ENCODE measurements at regions not wholly inside any gene's neighbourhood (a gene's known extent, or its start where the extent isn't known, plus 50 kb on each side); places are given as distances from the start of the nearest gene placed in this dataset.

DNA sequence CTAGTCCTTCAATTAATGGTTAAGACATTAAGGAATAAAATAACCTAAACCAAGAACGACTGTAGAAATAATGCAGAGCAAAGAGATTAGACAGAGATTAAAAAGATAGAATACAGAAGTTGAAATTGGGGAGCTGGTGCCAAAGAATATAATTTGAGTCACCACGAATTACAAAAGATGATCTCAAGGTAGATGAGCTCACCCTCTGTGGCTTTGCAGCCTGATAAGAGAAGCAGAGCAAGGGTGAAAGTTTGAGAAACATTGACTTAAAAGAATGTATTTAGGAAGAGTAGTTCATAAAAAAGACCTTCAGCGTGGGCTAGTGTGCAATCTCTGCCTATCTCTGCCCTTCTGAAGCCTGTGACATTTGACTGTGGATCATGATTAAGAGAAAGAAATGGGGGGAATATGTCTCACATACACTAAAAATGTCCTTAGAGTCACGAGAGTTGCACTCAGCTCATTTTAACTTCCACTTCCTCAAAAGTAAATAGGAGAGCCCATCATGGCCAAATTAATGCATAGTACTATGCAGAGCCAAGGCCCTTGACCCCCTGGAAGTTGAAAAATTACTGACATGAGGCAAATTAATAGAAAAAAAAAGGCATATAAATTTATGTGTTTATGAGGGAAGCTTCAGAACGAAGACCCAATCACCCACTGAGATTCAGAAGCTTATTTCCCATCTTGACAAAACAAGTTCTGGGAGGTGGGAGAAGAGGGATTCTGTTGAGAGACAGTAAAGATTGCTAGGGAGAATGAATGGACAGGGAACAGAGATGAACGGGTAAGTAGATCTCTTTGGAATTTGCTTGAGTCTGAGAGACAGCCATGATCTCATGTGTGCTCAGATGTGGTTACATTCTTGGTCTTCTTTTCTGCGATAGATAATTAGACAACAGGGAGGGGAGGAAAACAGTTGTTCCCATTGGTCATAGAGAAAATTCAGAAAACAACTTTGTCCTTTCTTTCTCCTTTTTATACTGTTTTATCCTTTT lies 395.4 kb upstream of the LRRC7 start:
- no peak for DNase-seq

GRCh38 chr1:69175053-69175452 lies 392.7 kb upstream of the LRRC7 start:
- no peak for DNase-seq

GRCh38 chr1:69180358-69180757 lies 387.4 kb upstream of the LRRC7 start:
- no peak for DNase-seq

DNA sequence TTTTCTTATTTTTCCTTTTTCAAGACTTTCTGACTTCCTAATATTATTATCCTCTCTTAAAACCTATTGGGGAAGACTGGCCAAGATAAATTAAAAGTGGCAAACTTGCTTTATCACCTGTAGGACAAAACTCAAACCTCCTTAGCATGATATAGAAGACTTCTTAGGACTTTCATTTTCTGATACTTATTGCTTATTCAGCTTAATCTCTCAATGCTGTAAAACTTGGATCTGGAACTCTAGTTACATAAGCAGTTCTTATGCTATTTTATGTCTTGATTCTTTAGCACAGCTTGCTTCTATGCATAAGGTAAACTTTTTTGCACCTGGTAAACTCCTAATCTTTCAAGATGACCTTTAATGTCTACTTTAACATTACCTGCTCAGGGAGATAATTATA lies 382.3 kb upstream of the LRRC7 start:
- DNase-seq, result no peak

DNA sequence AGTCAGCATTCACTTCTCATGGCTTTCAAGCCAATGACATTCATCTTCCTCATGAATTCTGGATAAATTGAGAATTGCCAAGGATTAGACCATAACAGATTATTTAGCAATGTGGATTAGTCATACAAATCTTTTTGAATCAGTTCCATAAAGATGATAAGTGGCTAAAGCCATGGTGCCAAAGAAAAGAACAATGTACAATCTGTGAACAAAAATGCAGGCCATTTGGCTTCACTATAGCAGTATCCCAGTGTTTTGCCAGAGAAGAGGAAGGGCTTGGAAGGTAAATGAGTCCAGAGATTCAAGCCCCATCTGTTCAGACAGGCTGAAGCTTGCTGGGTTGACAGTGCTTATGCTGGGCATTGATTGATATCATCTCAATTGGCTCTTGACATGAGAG lies 376.4 kb upstream of the LRRC7 start:
- DNase-seq, result no peak

GRCh38 chr1:69195136-69195535 lies 372.6 kb upstream of the LRRC7 start:
- no peak for DNase-seq

DNA sequence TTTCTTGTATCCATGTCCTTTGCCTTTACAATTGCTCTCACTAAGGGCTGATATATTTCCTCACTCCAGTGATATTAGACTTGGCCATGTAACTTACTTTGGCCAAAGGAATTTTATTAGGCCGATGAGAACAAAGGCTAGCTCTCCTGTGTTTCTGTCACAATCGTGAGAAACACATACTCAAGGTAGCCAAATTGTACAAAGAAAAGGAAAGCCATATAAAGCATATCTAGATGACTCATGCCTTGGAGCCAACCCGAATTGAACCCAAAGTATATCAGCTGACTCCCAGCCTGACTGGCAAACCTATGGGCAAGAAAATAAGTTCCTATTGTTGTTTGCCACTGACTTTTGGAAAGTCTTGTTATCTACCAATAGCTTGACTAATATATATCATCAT lies 371.7 kb upstream of the LRRC7 start:
- DNase-seq, result no peak

GRCh38 chr1:69197816-69198215 lies 369.9 kb upstream of the LRRC7 start:
- DNase-seq, result no peak

GRCh38 chr1:69201716-69202115 lies 366.0 kb upstream of the LRRC7 start:
- no peak for DNase-seq

DNA sequence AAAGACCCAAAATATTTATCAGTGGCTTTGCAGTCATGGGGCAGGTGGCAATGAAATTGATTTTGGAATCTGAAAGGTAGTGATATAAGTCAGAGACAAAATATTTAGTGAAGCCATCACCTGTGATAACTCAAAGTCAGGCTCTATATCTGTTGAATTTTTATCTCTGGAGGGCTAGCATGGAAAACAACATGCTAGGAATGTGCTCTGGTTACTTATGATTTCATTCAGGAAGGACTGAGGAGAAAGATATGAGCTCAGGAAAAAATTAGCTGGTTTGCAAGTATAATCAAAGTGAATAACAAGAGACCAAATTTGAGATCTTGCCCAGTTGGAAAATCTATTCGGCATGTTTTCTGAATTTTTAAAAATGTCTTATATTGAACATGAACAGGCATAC lies 364.6 kb upstream of the LRRC7 start:
- DNase-seq, result no peak

GRCh38 chr1:69213644-69214043 lies 354.1 kb upstream of the LRRC7 start:
- DNase-seq, result no peak

- DNase-seq, result no peak
These were observed 351.8 kb upstream of the LRRC7 start for GRCh38 chr1:69215883-69216282.

- DNase-seq, result no peak
These were observed 347.1 kb upstream of the LRRC7 start for GRCh38 chr1:69220672-69221071.

DNA sequence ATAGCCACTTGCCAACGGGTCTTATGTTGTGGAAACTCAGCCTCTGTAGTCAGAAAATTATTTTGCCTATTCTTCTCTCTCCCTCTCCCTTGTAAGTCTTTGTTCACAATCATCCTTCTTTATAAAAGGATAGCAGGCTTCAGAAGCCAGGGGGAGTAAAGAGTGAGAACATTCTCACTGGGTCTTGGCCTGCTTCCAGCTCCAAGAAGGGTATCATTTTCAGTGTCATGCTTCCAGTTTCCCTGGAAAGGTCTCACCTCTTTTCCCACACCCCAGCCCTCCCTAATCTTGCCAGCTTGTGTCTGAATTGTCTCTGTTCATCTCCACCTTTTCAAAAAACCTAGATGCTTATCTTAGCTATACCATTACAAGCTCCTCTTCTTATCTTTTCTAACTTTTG lies 346.2 kb upstream of the LRRC7 start:
- no peak for DNase-seq

- DNase-seq, result no peak
These were observed 344.6 kb upstream of the LRRC7 start for GRCh38 chr1:69223156-69223555.

GRCh38 chr1:69228501-69228900 lies 339.2 kb upstream of the LRRC7 start:
- no peak for DNase-seq

DNA sequence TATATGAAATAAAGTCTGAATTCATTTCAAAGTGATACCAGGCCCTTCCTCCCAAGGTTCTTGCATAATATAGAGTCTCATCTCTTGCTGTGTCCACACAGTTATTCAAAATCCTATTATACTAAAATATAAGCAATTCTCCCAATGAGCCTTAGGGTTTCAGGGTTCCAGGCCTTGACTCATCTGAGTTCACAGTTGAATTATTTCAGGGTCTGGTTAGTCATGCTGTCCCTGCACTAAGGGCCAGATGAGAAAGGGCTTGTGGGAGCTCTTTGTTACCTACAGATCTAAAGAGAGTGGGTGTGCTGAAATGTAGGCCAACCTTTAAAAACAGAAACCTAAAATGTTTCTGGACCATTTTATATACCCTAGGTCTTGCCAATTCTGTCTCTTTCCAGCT lies 337.5 kb upstream of the LRRC7 start:
- no peak for DNase-seq

DNA sequence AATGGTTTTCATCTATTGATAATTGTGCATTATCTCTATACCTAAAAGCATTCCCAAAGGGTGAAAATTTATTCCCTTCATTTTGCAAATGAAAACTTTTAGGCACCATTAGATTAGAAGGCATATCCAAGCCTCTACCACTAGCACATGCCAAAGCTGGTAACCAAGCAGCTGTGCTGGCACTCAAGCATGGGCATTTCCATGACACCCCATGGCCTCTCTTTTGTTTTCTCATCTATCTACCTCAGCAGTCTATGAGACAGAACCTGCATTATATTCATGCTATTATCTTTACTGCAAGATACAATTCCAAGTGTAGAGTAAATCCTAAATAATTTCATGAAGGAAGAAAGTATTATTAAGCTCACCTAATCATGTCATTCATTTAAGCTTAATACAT lies 334.3 kb upstream of the LRRC7 start:
- no peak for DNase-seq

GRCh38 chr1:69244211-69244610 lies 323.5 kb upstream of the LRRC7 start:
- DNase-seq, result no peak

- no peak for DNase-seq
These were observed 321.6 kb upstream of the LRRC7 start for GRCh38 chr1:69246109-69246508.

GRCh38 chr1:69246710-69247109 lies 321.0 kb upstream of the LRRC7 start:
- no peak for DNase-seq

DNA sequence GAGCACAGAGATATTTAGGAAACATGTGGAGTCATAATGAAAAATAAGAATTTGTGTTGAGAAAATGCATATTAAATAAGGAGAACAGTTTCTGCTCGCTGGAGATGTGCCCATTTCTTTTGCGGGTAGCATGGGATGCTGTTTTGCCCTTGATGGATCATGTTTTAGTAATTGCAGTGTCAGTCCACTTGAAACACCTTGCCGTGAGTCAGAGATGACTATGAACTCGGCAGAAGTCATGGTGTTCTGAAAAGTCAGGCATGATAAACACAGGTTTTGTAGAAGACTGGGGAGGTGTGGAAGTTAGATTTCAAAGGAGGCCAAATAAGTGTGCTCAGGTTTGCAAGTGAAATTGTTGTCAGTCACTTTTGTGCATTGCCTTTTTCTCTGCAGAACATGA lies 315.0 kb upstream of the LRRC7 start:
- no peak for DNase-seq

- DNase-seq, result no peak
These were observed 311.7 kb upstream of the LRRC7 start for GRCh38 chr1:69256036-69256435.

GRCh38 chr1:69258842-69259241 lies 308.9 kb upstream of the LRRC7 start:
- DNase-seq, result no peak

DNA sequence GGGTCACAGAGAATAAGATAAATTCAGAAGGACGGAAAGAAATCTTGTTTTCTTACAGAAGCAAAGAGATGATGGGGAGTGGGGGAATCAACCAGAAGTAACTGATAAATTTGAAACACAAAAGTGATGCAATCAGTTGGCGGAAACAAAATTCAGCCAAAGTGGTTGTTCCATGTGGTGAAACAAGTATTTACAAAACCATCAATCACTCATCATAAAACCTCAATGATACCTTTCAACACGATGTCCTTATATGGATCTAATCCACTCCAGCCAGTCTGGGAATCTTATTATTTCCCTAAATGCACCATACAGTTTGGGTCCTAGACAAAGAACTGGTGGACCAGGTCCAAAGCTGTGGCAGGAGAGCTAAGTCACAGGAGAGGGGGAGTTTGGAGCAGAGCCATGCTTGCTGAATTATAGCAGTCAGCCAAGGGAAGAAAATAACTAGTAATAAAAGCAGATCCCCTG lies 303.8 kb upstream of the LRRC7 start:
- DNase-seq, result no peak
